Dendritic cell treated with granulocyte-macrophage colony-stimulating factor and Interleukin-4, amounts not matched to agents 40 ng/mL and 50 ng/mL, for 4 days (primary cell): ENCODE measurements at regions not wholly inside any gene's neighbourhood (a gene's known extent, or its start where the extent isn't known, plus 50 kb on each side); places are given as distances from the start of the nearest gene placed in this dataset.

Experiments used
- H3K27ac Mint-ChIP-seq: one replicate; pipeline ENCODE4 v1.8.0; 2022; ENCODE audit warnings: mild to moderate bottlenecking, mixed read lengths
- H3K27me3 Mint-ChIP-seq: one replicate; pipeline ENCODE4 v1.8.0; 2022; ENCODE audit warnings: mild to moderate bottlenecking, mixed read lengths
- H3K36me3 Mint-ChIP-seq: one replicate; pipeline ENCODE4 v1.8.0; 2022; ENCODE audit warnings: low read depth, mixed read lengths
- H3K4me1 Mint-ChIP-seq: one replicate; pipeline ENCODE4 v1.8.0; 2022; ENCODE audit warnings: low read depth, mixed read lengths
- H3K4me3 Mint-ChIP-seq: one replicate; pipeline ENCODE4 v1.8.0; 2022; ENCODE audit warnings: mild to moderate bottlenecking, moderate library complexity, mixed read lengths
- H3K9me3 Mint-ChIP-seq: one replicate; pipeline ENCODE4 v1.8.0; 2022; ENCODE audit warnings: mixed read lengths
- intact Hi-C: fragments of 100-400 bp; cut with micrococcal nuclease; formaldehyde crosslinking; loops from one replicate; pipeline ENCODE4 v1.15.0; 2022

- Mint-ChIP-seq H3K4me1 (no peaks in the 10 kb centered on the region), H3K27ac (no peak overlapping the region), H3K36me3 (no peaks in the 10 kb centered on the region), H3K9me3 (no peaks in the 10 kb centered on the region), H3K4me3 (no peak overlapping the region), H3K27me3 (peaks cover 2% of the 10 kb centered on the region)
- intact Hi-C loops, result no loop called here
These were observed 85.6 kb upstream of the WNT4 start for GRCh38 chr1:22228505-22228911.

GRCh38 chr1:22229379-22229778 is 86.5 kb upstream of the WNT4 start:
- no peaks in the 10 kb centered on the region for H3K36me3 Mint-ChIP-seq
- no peaks in the 10 kb centered on the region for H3K4me1 Mint-ChIP-seq
- H3K4me3 Mint-ChIP-seq, result no peak overlapping the region
- no peak overlapping the region for H3K27ac Mint-ChIP-seq
- intact Hi-C loops, result no loop called here
- no peaks in the 10 kb centered on the region for H3K9me3 Mint-ChIP-seq
- H3K27me3 Mint-ChIP-seq, result peaks cover 6% of the 10 kb centered on the region

GRCh38 chr1:22231068-22231593 is 88.2 kb upstream of the WNT4 start:
- no peak overlapping the region for H3K27ac Mint-ChIP-seq
- peaks cover 10% of the 10 kb centered on the region for H3K27me3 Mint-ChIP-seq
- intact Hi-C loops, result no loop called here
- no peak overlapping the region for H3K4me3 Mint-ChIP-seq
- no peaks in the 10 kb centered on the region for H3K4me1 Mint-ChIP-seq
- no peaks in the 10 kb centered on the region for H3K9me3 Mint-ChIP-seq
- no peaks in the 10 kb centered on the region for H3K36me3 Mint-ChIP-seq

- Mint-ChIP-seq H3K27me3 (peaks cover 11% of the 10 kb centered on the region), H3K4me3 (no peak overlapping the region), H3K9me3 (no peaks in the 10 kb centered on the region)
These were observed 89.2 kb upstream of the WNT4 start for GRCh38 chr1:22231995-22232690.

GRCh38 chr1:22233222-22233621 is 90.3 kb upstream of the WNT4 start:
- Mint-ChIP-seq H3K36me3 (no peaks in the 10 kb centered on the region), H3K4me1 (no peaks in the 10 kb centered on the region), H3K27me3 (peaks cover 11% of the 10 kb centered on the region), H3K4me3 (no peak overlapping the region), H3K27ac (no peak overlapping the region), H3K9me3 (no peaks in the 10 kb centered on the region)
- intact Hi-C loops, result no loop called here

More at GRCh38 chr1:22231995-22232690, 89.2 kb upstream of the WNT4 start:
- intact Hi-C loops, result no loop called here
- Mint-ChIP-seq H3K36me3 (no peaks in the 10 kb centered on the region), H3K4me1 (no peaks in the 10 kb centered on the region), H3K27ac (no peak overlapping the region)

- intact Hi-C loops, result no loop called here
- H3K36me3 Mint-ChIP-seq, result no peaks in the 10 kb centered on the region
- H3K9me3 Mint-ChIP-seq, result no peaks in the 10 kb centered on the region
- no peak overlapping the region for H3K27ac Mint-ChIP-seq
- H3K4me3 Mint-ChIP-seq, result no peak overlapping the region
- H3K4me1 Mint-ChIP-seq, result no peaks in the 10 kb centered on the region
- peaks cover 11% of the 10 kb centered on the region for H3K27me3 Mint-ChIP-seq
These were observed 91.7 kb upstream of the WNT4 start for GRCh38 chr1:22234476-22235030.

- Mint-ChIP-seq H3K4me3 (no peak overlapping the region), H3K4me1 (no peaks in the 10 kb centered on the region), H3K36me3 (no peaks in the 10 kb centered on the region), H3K27me3 (peaks cover 11% of the 10 kb centered on the region), H3K9me3 (no peaks in the 10 kb centered on the region), H3K27ac (no peak overlapping the region)
- intact Hi-C loops, result no loop called here
These were observed 93.3 kb upstream of the WNT4 start for GRCh38 chr1:22236166-22236565.

- Mint-ChIP-seq H3K4me1 (no peaks in the 10 kb centered on the region), H3K27me3 (peaks cover 11% of the 10 kb centered on the region), H3K9me3 (no peaks in the 10 kb centered on the region), H3K36me3 (no peaks in the 10 kb centered on the region), H3K27ac (no peak overlapping the region), H3K4me3 (no peak overlapping the region)
- intact Hi-C loops, result no loop called here
These were observed 94.0 kb upstream of the WNT4 start for GRCh38 chr1:22236900-22237299.

GRCh38 chr1:22237433-22238093 is 94.7 kb upstream of the WNT4 start:
- Mint-ChIP-seq H3K27me3 (peaks cover 13% of the 10 kb centered on the region), H3K36me3 (no peaks in the 10 kb centered on the region), H3K4me3 (no peak overlapping the region), H3K27ac (no peak overlapping the region), H3K9me3 (no peaks in the 10 kb centered on the region), H3K4me1 (no peaks in the 10 kb centered on the region)
- intact Hi-C loops, result no loop called here

- no peak overlapping the region for H3K27ac Mint-ChIP-seq
- no peaks in the 10 kb centered on the region for H3K4me1 Mint-ChIP-seq
- no peaks in the 10 kb centered on the region for H3K36me3 Mint-ChIP-seq
- intact Hi-C loops, result no loop called here
- peaks cover 14% of the 10 kb centered on the region for H3K27me3 Mint-ChIP-seq
- no peak overlapping the region for H3K4me3 Mint-ChIP-seq
- H3K9me3 Mint-ChIP-seq, result no peaks in the 10 kb centered on the region
These were observed 95.7 kb upstream of the WNT4 start for GRCh38 chr1:22238356-22239224.

GRCh38 chr1:22239378-22239777 is 96.5 kb upstream of the WNT4 start:
- Mint-ChIP-seq H3K4me1 (no peaks in the 10 kb centered on the region), H3K4me3 (no peak overlapping the region), H3K36me3 (no peaks in the 10 kb centered on the region), H3K27ac (no peak overlapping the region), H3K9me3 (no peaks in the 10 kb centered on the region), H3K27me3 (peaks cover 9% of the 10 kb centered on the region)
- intact Hi-C loops, result no loop called here

- Mint-ChIP-seq H3K4me3 (no peak overlapping the region), H3K27me3 (peaks cover 3% of the 10 kb centered on the region), H3K4me1 (no peaks in the 10 kb centered on the region), H3K36me3 (no peaks in the 10 kb centered on the region), H3K9me3 (no peaks in the 10 kb centered on the region), H3K27ac (no peak overlapping the region)
- intact Hi-C loops, result no loop called here
These were observed 98.4 kb upstream of the WNT4 start for GRCh38 chr1:22241250-22241649.

GRCh38 chr1:22241811-22242210 is 98.9 kb upstream of the WNT4 start:
- Mint-ChIP-seq H3K27ac (no peak overlapping the region), H3K4me1 (no peaks in the 10 kb centered on the region), H3K27me3 (peaks cover 3% of the 10 kb centered on the region), H3K36me3 (no peaks in the 10 kb centered on the region), H3K9me3 (no peaks in the 10 kb centered on the region), H3K4me3 (no peak overlapping the region)
- intact Hi-C loops, result no loop called here
